ENCODE measurements at regions not wholly inside any gene's neighbourhood (a gene's known extent, or its start where the extent isn't known, plus 50 kb on each side); places are given as distances from the start of the nearest gene placed in this dataset.
A peak's percentile ranks its signal among the peaks of the same experiment; 100 is the strongest.
"Not testable (repeated sequence)": the region's sequence is repeated elsewhere in the genome, so short reads cannot be mapped to it uniquely, and the experiment has no call there.

DNA sequence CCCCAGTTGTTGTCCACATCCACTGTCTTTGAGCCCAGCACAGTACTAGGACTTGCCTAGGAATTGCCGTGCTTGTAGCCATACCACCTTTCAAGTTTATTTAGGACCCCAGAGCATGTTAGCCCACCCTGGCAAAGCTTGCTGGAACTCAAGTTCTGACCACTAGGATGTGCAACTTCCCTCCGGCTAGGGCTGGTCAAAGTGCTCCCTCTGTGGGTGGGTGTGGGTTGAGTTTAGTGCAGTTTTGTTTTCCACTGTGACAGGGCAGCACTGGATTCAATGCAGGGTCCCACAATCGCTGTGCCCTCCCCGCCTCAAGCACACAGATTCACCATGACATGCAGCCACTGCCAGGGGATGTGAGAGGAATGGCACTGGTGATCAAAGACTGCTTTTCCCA is 96.0 kb downstream of the RASGEF1B start:
- no peak for DNase-seq (ENCODE audit: low read depth in 2 of 2)

- no peak for DNase-seq (ENCODE audit: low read depth in 2 of 2)
These were observed 101.8 kb downstream of the RASGEF1B start for GRCh38 chr4:81369886-81370285.

GRCh38 chr4:81366779-81367178 is 104.9 kb downstream of the RASGEF1B start:
- DNase-seq (ENCODE audit: low read depth in 2 of 2), result no peak

GRCh38 chr4:81360737-81361136 is 111.0 kb downstream of the RASGEF1B start:
- DNase-seq (ENCODE audit: low read depth in 2 of 2), result no peak

DNA sequence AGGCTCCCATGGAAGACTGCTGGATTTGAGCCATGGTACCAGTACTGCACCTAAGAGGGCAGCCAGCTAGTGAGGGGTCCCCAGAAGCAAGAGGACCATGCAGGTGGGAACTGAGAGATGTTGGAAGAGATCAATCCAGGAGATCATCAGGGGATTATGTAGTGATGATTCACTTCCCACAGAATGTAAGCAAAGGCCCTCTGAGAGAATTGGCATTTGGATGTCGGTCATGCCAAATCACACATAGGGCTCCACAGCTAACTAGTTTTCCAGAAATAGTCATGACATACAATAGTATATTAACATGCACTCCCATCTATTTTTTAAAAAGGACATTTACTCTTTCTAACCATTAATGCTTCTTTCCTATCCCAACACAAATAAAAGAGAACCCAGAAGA is 112.5 kb downstream of the RASGEF1B start:
- no peak for DNase-seq (ENCODE audit: low read depth in 2 of 2)

DNA sequence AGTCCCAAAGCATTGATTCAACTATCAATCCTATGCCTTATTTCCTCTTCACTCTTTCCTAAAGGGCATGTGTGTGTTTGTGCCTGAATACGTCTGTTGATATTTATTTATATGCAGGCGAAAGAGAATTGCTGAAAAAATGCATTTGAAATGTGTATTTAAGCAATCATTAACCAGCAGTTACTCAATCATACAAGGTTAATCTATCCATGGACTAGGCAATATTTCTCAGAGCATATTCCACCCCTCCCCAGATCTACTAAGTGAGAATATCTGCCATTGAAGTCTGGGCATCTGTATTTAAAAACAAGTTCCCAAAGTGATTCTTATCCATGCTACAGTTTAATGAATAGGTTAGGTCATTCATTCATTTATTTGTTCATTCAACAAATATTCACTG is 113.6 kb downstream of the RASGEF1B start:
- DNase-seq (ENCODE audit: low read depth in 2 of 2), result no peak

DNA sequence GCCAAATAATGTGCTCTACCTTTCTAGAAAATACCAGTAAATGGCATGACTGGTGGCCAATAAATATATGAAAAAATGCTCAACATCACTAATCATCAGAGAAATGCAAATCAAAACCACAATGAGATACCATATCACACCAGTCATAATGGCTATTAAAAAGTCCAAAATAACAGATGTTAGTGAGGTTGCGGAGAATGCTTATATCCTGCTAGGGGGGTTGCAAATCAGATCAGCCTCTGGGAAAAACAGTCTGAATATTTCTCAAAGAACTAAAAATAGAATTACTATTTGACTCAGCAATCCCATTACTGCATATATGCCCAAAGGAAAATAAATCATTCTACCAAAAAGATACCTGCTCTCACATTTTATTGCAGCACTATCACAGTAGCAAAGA is 115.1 kb downstream of the RASGEF1B start:
- no peak for DNase-seq (ENCODE audit: low read depth in 2 of 2)

GRCh38 chr4:81355136-81355535 is 116.6 kb downstream of the RASGEF1B start:
- no peak for DNase-seq (ENCODE audit: low read depth in 2 of 2)

GRCh38 chr4:81353861-81354260 is 117.8 kb downstream of the RASGEF1B start:
- no peak for DNase-seq (ENCODE audit: low read depth in 2 of 2)

DNA sequence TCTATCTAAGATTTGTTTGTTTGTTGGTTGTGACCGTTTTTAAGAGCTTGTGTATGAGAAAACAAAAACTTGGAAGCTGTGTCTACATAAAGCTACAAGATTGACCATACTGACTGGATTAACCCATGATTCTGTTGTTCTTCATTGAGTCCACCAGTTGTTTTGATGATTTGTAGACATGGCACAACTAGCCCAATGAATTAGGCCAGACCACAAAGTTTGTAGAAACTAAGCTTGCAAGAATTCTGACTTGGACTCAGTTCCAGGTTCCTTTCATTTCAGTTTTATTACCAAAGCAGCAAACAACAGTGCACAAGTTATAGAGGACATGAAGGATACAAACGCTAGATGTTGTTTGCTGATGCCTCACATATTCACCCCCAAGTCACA is 119.3 kb downstream of the RASGEF1B start:
- no peak for DNase-seq (ENCODE audit: low read depth in 2 of 2)

- DNase-seq (ENCODE audit: low read depth in 2 of 2), result peak; percentile 22 to 58
These were observed 119.9 kb downstream of the RASGEF1B start for GRCh38 chr4:81351654-81352445.

DNA sequence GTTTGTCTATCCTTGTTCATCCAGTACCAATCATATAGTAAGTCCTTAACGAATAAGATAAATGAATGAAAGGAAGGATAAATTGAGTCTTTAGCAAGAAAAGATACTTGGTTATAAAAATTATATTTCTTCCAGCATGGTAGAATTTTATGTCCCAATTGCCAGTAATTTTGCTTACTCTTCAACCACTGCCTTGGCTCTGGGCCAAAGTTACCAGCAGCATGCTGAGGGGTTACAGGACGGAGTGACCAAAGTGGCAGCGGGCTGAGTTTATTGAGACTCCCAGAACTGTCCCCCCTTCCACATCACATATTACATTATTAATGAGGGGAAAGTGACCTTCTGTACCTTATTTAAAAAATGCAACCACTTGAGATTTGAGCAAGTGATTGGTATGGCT is 121.7 kb downstream of the RASGEF1B start:
- no peak for DNase-seq (ENCODE audit: low read depth in 2 of 2)

DNA sequence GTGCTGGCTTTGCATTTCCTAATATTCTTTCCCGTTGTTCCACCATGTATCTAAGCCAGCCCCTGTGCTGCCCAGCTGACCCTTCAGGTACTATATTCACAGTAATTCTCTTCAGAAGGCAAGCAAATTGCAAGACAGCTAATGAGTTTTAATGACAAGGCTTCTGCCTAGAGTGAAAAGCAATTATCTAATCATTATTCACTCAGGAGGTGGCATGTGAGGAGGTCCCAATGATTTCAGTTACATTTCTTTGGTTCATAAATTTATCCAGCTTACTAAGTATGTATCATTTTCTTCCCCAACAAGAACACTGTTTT is 123.0 kb downstream of the RASGEF1B start:
- DNase-seq (ENCODE audit: low read depth in 2 of 2), result no peak

GRCh38 chr4:81348086-81348777 is 123.5 kb downstream of the RASGEF1B start:
- DNase-seq (ENCODE audit: low read depth in 2 of 2), result no peak

DNA sequence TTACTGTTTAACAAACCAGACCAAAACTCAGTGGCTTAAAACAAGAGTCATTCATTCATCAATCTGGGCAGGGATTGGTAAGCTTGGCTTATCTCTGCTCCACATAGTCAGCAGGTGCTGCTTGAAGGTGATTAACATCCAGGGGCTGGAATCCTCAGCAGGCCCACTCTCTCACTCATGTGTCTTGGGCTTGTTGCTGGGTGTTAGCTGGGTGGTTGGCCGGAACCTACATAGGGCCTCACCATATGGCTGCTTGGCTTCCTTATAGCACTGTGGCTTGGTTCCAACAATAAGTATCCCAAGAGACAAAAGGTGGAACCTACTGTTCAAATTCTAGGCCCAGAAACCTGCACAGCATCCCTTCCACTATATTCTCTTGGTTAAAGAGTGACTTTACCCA is 125.0 kb downstream of the RASGEF1B start:
- no peak for DNase-seq (ENCODE audit: low read depth in 2 of 2)

DNA sequence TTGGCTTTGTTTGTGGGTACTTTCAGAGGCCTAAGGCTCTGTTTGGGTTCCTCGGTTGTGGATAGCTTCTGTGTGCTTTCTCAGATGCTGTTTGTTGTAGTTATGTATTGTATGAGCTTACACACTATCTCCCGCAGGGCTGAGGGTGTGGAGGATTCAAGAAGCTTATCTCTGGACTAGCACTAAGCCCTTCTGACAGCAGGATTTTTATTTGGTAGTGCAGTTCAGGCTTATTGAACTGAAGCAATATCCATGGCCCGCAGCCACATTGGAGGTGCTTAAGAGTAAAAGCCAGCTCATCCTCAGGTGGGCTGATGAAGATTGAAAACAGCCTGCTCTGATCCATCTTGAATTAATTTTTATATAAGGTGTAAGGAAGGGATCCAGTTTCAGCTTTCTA is 128.2 kb downstream of the RASGEF1B start:
- DNase-seq (ENCODE audit: low read depth in 2 of 2), result no peak

DNA sequence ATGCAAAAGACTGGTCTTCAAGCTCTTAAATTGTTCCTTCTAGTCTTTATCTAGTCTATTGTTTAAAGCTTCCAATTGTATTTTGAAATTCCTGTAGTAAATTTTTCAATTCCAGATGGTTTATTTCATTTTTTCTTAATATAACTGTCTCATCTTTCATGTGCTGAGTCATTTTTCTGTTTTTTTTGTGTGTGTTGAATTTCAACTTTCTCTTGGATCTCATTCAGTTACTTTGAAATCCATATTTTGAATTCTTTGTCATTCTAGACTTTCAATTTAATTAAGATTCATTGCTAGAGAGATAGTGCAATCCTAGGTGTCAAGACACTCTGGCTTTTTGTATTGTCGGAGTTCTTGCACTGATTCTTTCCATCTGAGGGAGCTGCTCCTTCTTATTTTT is 128.0 kb upstream of the PRKG2 start:
- no peak for DNase-seq (ENCODE audit: low read depth in 2 of 2)

DNA sequence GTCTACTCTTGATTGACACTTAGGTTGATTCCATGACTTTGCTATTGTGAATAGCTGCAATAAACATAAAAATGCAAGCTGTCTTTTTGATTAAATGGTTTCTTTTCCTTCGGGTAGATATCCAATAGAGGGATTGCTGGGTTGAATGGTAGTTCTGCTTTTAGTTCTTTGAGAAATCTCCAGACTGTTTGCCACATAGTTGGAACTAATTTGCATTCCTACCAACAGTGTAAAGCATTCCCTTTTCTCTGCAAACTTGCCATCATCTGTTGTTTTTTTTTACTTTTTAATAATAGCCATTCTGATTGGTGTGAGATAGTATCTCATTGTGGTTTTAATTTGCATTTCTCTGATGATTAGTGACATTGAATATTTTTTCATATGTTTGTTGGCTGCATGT is 122.2 kb upstream of the PRKG2 start:
- no peak for DNase-seq (ENCODE audit: low read depth in 2 of 2)

DNA sequence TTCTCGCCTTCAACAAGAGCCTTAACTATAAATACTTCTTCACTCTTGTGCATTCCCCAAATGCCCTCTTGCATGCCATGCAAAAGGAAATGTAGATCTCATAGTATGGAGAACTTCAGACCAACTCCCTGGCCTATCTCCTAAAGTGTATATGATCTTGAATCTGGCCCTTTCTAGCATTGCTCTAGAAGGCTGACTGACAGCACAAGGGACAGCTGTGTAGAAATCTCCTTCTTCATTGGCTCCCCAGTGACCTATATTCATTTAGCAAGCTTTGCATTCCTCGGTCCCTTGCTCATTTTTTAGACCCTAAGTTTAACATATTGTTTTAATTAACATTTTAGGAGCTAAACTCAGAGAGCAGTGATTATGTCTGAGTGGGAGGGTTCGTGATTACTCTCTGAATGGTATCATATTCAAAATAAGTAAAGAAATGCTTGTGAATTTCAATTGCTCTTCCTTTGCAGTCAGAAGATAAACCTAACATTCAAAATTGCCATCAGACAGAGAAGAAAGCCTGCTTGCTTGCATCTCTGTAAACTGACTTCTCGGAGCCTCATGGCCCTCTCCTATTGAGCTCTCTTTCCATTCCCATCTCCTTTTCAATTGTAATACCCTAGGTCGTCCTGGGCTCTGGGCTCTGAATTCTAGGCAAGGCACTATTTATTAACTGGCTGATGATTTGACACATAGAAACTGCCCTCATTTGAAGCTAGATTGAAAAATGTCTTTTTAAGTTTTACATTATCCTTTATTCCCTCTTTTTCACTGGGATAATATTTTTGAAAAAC is 120.3 kb upstream of the PRKG2 start:
- no peak for DNase-seq (ENCODE audit: low read depth in 2 of 2)

DNA sequence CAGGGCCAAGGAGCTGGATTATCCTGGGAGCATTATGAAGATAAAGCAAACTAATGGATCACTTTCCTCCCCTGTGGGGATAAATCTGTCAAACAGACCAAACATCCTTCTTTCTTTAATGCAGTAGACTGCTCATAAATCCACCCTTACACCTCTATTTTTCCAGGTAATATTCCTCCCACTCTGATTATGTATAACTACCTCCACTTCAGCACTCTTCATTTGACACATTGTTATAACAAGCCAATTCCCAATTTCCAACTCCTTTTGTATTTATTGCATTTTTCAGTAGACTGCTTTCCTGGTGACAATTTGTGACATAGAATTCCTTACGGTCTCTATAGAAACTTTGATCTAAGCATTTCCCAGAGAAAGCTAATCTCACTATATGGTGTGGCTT is 115.0 kb upstream of the PRKG2 start:
- no peak for DNase-seq (ENCODE audit: low read depth in 2 of 2)

DNA sequence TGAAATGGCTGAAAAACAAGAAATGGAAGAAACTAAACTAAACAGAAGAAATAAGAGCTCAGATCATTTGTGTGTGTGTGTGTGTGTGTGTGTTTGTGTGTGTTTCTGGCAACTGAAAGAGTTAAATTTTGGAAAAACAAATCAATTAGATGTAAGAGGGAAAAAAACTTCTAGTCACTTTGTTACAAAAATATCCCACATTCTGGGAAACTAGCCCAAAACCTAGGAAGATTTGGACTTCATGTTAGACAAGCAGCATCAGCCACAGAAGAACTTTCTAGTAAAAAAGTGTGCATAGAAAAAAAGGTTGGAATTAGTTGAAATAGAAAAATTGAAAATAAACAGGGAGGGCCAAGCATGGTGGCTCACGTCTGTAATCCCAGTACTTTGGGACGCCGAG is 111.6 kb upstream of the PRKG2 start:
- DNase-seq (ENCODE audit: low read depth in 2 of 2), result no peak

DNA sequence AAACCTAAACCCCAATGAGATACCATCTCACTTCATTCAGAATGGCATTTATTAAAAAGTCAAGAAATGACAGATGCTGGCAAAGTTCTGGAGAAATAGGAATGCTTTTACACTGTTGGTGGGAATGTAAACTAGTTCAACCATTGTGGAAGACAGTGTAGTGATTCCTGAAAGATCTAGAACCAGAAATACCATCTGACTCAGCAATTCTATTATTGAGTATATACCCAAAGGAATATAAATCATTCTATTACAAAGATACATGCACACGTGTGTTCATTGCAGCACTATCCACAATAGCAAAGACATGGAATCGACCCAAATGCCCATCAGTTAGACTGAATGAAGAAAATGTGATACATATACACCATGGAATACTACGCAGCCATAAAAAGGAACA is 109.6 kb upstream of the PRKG2 start:
- DNase-seq (ENCODE audit: low read depth in 2 of 2), result not testable (repeated sequence)

DNA sequence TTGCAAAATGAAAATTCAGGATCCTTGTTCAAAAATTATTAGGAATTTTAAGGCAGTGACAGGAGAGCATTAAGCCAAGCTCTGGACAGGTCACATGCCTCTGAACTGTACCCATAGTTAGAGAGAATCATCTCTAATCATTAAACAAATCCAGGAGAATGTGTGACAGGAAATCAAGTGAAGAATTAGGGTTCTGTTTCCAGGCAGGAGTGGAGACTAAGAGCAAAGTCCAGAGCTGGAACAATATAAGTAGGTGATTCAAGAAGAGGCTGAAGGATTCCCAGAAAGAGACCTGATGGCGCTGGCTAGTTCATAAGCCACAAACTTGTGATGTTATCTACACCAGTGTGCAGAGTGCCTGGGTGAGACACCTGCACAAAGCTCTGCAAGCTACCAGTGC is 104.6 kb upstream of the PRKG2 start:
- DNase-seq (ENCODE audit: low read depth in 2 of 2), result no peak

Measured in dermis microvascular lymphatic vessel endothelial cell (primary cell).